Hematopoietic multipotent progenitor cell treated with erythropoietin and hydrocortisone succinate and interleukin-3 and kit ligand, for 4 days (in vitro differentiated cells): ENCODE measurements at regions not wholly inside any gene's neighbourhood (a gene's known extent, or its start where the extent isn't known, plus 50 kb on each side); places are given as distances from the start of the nearest gene placed in this dataset.

ENCODE experiments used
- DNase-seq: peaks from one replicate; pipeline ENCODE4 v3.0.0-alpha.2; 2015

GRCh38 chr12:89289720-89290119 lies 62.6 kb downstream of the DUSP6 start:
- DNase-seq, result no peak

GRCh38 chr12:89288959-89289358 lies 63.3 kb downstream of the DUSP6 start:
- DNase-seq, result no peak

- no peak for DNase-seq
These were observed 65.8 kb downstream of the DUSP6 start for GRCh38 chr12:89286501-89286900.

- no peak for DNase-seq
These were observed 70.8 kb downstream of the DUSP6 start for GRCh38 chr12:89281539-89281867.

DNA sequence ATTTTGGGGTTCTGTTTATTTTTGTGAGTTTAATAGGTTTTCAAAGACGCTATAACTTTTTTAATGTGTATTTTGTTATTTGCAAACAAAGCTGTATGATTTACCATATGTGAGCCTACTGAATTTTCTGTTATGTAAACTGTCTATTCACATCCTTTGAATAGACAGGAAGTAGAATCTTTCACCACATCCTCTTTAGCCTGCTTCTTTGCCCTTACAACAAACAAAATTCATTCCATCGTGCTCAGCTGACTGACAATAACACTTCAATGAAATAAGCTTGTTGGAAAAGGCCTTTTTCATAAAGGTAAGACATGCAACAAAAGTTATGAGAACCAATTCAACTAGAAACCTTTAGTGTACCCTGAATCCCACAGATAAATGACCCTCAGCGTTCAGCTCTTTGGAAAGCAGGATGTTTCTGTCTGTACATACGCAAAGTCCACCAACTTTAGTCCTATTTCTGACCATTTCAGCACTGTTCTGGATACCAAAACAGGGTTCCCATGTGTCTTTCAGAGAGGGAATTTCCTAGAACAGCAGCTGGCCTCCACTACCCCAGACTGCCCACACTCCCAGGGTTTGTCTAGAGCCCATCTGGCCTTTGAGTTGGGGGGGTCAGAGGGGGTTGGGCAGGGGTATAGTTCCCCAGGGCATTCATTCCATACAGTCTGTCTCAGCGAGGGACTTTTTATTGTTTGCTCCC lies 71.3 kb downstream of the DUSP6 start:
- DNase-seq, result peak; percentile 65

DNA sequence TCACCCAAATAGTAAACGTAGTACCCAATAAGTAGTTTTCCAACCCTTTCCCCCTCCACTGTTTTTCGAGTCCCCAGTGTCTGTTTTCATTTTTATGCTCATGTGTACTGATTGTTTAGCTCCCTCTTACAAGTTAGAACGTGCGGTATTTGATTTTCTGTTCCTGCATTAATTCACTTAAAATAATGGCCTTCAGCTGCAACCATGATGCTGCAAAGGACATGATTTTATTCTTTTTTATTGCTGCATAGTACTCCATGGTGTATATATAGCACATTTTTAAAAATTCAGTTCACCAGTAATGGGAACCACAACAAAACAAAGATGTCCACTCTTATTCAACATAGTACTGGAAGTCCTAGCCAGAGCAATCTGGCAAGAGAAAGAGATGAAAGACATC lies 72.8 kb downstream of the DUSP6 start:
- DNase-seq, result no peak

- DNase-seq, result no peak
These were observed 73.4 kb downstream of the DUSP6 start for GRCh38 chr12:89278862-89279261.

DNA sequence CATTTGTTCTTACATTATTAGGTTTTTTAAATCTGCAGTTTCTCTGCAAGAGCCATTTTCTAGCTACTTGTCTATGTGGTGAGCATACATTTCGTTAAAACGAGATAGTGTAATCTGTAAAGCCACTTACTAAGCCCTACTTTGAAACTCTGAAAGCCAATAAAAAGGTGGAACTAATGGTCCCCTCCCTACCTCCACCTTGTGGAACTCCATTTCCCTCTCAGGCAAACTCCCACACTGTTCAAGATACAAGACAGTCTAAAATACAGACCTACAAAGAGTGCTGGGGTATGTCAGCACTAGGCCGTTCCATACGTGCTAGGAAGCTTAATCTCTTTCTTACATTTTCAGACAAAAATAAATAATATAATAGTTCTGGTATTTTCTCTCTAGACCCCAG lies 74.1 kb downstream of the DUSP6 start:
- DNase-seq, result no peak

- no peak for DNase-seq
These were observed 75.4 kb downstream of the DUSP6 start for GRCh38 chr12:89276860-89277259.

- DNase-seq, result no peak
These were observed 78.8 kb downstream of the DUSP6 start for GRCh38 chr12:89273525-89273924.

DNA sequence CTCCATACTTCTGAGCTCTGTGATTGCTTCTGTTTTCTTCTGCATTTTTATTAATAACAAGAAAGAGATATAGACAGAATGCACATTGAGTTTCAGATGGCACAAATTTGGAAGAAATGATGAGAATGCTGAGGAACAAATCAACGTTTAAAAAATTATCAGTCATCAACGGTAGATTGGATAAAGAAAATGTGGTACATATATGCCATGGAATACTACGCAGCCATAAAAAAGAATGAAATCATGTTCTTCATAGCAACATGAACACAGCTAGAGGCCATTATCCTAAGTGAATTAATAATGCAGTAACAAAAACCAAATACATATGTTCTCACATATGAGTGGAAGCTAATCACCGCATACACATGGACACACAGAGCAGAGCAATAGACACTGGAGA lies 81.8 kb downstream of the DUSP6 start:
- no peak for DNase-seq

DNA sequence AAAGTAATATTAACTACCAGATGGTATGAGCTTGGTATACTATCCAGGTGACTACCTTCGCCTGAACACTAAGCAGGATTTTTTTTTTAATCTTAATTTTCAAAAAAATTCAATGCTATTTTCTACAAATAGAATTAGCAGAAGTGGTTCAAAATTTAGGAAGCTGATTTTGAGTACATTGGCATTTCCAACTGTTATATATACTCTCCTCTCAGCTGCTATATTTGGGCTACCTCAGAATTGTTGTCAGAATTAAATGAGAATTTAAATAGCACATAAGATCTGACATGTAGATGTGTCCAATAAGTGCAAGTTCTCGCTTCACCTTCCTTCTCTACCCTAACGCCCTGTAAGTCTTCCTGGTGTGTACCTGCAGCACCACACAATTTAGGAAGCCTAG lies 83.1 kb downstream of the DUSP6 start:
- DNase-seq, result no peak

DNA sequence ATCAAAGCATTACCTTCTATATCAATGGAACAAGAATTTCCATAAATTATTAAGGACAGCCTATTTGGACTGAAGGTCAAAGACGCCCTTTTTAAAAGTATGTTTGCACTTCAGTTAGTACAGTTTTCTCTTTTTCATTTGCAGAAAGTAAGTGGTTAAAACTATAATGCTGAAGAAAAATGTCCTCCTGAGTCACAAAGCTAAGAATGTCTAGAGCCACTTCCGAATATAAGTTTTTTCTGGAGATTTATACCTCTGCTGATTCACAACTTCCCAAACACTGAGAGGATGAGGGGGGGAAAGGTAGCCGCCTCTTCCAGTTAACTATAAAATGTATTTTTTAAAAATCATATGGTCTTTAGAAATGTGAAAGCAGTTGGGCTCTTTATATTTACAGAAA lies 84.9 kb downstream of the DUSP6 start:
- DNase-seq, result no peak

DNA sequence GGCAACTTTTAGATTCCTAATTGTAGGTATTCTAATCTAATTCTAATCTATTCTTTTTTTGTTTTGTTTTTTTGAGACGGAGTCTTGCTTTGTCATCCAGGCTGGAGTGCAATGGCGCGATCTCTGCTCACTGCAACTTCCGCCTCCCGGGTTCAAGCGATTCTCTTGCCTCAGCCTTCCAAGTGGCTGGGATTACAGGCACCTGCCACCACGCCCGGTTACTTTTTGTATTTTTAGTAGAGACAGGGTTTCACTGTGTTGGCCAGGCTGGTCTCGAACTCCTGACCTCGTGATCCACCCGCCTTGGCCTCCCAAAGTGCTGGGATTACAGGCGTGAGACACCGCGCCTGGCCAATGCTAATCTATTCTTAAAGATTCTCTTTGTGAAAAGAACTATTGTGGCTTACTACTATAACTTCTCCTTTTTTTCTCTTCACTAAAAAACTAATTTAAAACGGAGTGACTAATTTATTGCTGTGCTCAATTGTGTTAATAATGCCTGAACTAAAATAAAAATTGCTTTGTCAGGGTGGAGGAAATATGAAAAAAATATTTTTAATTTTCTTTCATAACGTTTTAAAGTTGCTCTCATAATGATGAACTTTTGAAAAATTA lies 85.6 kb downstream of the DUSP6 start:
- peak; percentile 61 for DNase-seq

- no peak for DNase-seq
These were observed 87.5 kb downstream of the DUSP6 start for GRCh38 chr12:89264837-89265236.

- no peak for DNase-seq
These were observed 88.4 kb downstream of the DUSP6 start for GRCh38 chr12:89263900-89264299.

DNA sequence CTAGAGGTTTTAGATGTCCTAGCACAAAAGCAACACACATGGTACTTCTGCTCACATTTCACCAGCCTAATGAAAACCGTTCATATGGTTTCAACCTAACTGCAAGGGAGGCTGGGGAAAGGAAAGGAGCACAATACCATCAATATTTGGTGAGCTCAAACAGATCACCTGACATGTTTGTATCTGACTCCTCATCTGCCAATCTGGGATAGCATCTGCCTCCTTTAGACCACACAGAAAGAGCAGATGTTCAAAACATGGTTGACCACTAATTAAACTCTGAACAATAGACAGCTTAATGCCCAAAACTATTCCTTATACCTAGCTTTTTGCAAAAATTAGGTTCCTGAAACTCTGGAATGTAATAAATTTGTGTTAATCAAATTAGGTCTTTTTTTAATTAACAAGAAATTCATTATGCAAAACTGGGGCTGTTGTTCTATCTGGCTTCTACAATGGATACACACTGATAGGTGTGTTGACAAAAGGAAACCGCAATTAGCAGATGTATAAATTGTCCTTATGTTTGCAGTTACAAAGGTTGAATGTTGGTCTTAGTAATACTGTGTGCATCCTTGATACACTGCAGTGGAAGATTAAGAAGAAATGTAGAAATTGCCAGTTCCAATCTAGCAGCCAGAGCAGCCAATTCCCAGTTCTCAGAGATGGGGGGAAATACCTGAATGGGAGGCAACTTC lies 89.3 kb downstream of the DUSP6 start:
- DNase-seq, result no peak

DNA sequence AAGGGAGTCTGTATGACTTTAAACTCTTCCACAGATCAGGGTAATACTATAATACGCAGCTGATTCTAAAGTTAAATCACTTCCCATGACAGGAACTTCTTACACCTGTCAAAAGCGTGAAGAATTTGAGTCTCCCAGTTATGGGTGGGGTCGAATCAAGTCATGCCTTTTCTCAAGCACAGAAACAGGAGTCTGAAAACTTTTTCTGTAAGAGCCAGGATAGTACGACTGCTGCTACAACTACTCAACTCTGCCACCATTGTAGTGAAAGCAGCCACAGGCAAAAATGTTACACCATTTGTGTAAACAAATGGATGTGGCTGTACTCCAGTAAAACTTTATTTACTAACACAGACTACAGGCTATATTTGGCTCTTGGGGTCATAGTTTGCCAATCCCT lies 90.3 kb downstream of the DUSP6 start:
- no peak for DNase-seq

DNA sequence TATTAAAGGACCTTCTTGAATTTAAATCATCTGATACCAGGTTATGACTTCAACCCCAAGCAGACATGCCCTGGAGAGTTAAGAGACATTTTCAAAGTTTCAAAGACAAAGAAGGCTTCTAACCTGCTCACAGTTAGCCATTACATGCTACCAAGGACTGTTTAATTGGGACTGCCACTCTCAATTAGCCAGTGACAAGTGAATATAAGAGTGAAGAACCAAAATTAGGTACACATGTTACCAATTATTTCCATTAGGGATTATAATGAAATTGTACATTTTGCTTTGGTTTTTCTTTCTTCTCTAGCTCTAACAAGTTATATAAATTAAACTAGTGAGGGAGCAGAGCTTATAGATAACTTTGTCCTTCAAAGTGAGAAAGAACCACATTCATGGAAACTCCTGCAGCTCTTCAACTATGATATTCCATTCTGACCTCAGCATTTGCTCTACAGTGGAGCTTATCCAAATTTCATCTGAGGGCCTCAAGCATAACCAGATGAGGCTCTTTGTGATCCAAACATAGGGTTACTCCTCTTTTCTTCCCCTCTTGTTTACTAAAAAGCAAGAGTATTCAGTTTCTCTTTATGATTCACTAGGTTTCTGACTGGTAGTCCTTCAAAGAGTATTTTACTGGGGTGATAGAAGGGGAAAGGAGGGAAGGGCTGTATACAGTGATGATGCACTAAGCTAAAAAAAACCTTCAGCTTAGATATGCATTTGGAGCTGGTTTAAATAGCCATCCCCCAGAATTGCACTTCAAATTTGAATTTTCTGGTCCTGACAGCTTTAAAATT lies 91.3 kb downstream of the DUSP6 start:
- no peak for DNase-seq

- DNase-seq, result no peak
These were observed 92.5 kb downstream of the DUSP6 start for GRCh38 chr12:89259821-89260220.

DNA sequence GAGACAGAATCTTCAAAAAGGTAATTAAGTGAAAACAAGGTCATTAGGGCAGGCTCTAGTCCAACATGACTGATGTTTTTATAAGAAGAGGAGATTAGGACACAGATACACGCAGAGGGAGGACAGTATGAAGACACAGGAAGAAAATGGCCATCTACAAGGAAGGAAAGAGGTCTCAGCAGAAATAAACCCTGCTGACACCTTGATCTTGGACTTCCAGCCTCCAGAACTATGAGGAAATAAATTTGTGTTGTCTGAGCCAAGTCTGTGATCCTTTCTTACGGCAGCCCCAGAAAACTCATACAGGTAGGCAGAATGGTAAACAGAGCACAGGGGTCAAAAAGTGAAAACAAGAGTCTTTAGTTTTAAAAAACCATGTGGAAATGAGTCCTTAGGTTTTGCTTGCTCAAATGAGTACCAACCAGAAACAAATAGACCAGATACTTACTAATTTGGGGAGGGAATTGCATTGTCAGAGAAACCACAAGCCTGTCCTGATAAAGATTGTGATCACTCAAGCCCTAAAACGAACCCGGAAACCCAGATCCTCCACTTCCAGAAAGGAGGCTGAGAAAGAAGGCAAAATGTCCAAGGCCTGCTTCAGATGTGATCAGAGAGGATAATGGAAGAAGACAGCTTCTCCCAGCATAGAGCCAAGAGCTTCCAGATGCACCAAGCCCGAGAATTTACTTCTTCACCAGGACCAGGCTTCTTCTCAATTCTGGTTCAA lies 93.9 kb downstream of the DUSP6 start:
- DNase-seq, result no peak

GRCh38 chr12:89257340-89257739 lies 95.0 kb downstream of the DUSP6 start:
- DNase-seq, result peak; percentile 18

GRCh38 chr12:89256060-89256459 lies 96.2 kb downstream of the DUSP6 start:
- no peak for DNase-seq
